CD4-positive, alpha-beta memory T cell (primary cell): ENCODE measurements at regions not wholly inside any gene's neighbourhood (a gene's known extent, or its start where the extent isn't known, plus 50 kb on each side); places are given as distances from the start of the nearest gene placed in this dataset.
"Not testable (repeated sequence)": the region's sequence is repeated elsewhere in the genome, so short reads cannot be mapped to it uniquely, and the experiment has no call there.

ENCODE experiments used
- CTCF ChIA-PET: fragments of 350-600 bp; sonication (Branson Sonifier 250); formaldehyde crosslinking; loops from one replicate; lab custom pipeline; 2021; ENCODE audit warnings: inconsistent platforms; ENCODE audit not compliant: partially characterized antibody; lab: Charles Lee
- POLR2A ChIA-PET: fragments of 350-600 bp; sonication (Branson Sonifier 250); formaldehyde crosslinking; loops from one replicate; lab custom pipeline; 2021; ENCODE audit not compliant: partially characterized antibody; lab: Charles Lee
- DNase-seq, 5 donors: peaks; one replicate each; pipeline versions ENCODE4 v3.0.0 to v3.0.0-alpha.2; 2020 to 2022; ENCODE audit warnings: mixed read lengths in 1 of 5
- H3K27ac ChIP-seq: one replicate; pipeline ENCODE4 v1.7.0; 2013; ENCODE audit warnings: low read depth, low read length
- H3K27me3 ChIP-seq: 2 replicates; pipeline ENCODE4 v1.7.0; 2013; ENCODE audit warnings: mild to moderate bottlenecking, low read length, moderate library complexity; ENCODE audit not compliant: insufficient read depth
- H3K36me3 ChIP-seq: 2 replicates; pipeline ENCODE4 v1.7.0; 2013; ENCODE audit warnings: mild to moderate bottlenecking, low read length, moderate library complexity; ENCODE audit not compliant: insufficient read depth
- H3K4me1 ChIP-seq: 2 replicates; pipeline ENCODE4 v1.7.0; 2013; ENCODE audit warnings: mild to moderate bottlenecking, low read length, moderate library complexity; ENCODE audit not compliant: insufficient read depth
- H3K4me3 ChIP-seq, 2 donors: one replicate each; pipeline ENCODE4 v1.7.0; 2013; ENCODE audit warnings: low read length in 2 of 2, mild to moderate bottlenecking in 1 of 2
- H3K9me3 ChIP-seq, 2 donors: one replicate each; pipeline ENCODE4 v1.7.0; 2013; ENCODE audit warnings: low read length in 2 of 2, control low read depth in 1 of 2; ENCODE audit not compliant: control insufficient read depth in 1 of 2
- H3K27ac Mint-ChIP-seq, 7 donors: one replicate each; pipeline ENCODE4 v1.8.0; 2020 to 2021; ENCODE audit warnings: mixed read lengths in 7 of 7, mild to moderate bottlenecking in 6 of 7, inconsistent platforms in 3 of 7, moderate library complexity in 3 of 7
- H3K27me3 Mint-ChIP-seq, 2 donors: one replicate each; pipeline ENCODE4 v1.8.0; 2020 to 2021; ENCODE audit warnings: mixed read lengths in 2 of 2
- H3K36me3 Mint-ChIP-seq, 2 donors: one replicate each; pipeline ENCODE4 v1.8.0; 2020 to 2021; ENCODE audit warnings: mixed read lengths in 2 of 2, inconsistent platforms in 1 of 2, mild to moderate bottlenecking in 1 of 2
- H3K4me1 Mint-ChIP-seq, 4 donors: one replicate each; pipeline ENCODE4 v1.8.0; 2020 to 2021; ENCODE audit warnings: mixed read lengths in 4 of 4, mild to moderate bottlenecking in 1 of 4
- H3K4me3 Mint-ChIP-seq, 8 donors: one replicate each; pipeline ENCODE4 v1.8.0; 2020 to 2021; ENCODE audit warnings: mixed read lengths in 8 of 8, mild to moderate bottlenecking in 7 of 8, moderate library complexity in 6 of 8, inconsistent platforms in 3 of 8
- H3K9me3 Mint-ChIP-seq, 8 donors: one replicate each; pipeline ENCODE4 v1.8.0; 2020 to 2021; ENCODE audit warnings: mixed read lengths in 8 of 8, mild to moderate bottlenecking in 5 of 8, inconsistent platforms in 3 of 8, moderate library complexity in 1 of 8
- intact Hi-C: fragments of 100-400 bp; cut with micrococcal nuclease; formaldehyde crosslinking; loops from one replicate; pipeline ENCODE4 v1.15.1; 2023

GRCh38 chr6:56729719-56730118, 87.0 kb upstream of the DST start:
- Histone ChIP-seq H3K9me3 (no peaks in the 10 kb centered on the region), H3K27me3 (no peaks in the 10 kb centered on the region), H3K27ac (no peak overlapping the region), H3K4me1 (no peaks in the 10 kb centered on the region), H3K4me3 (no peak overlapping the region), H3K36me3 (no peaks in the 10 kb centered on the region)
- H3K36me3 Mint-ChIP-seq: no peaks in the 10 kb centered on the region
- intact Hi-C loops: no loop called here
- H3K27me3 Mint-ChIP-seq: no peaks in the 10 kb centered on the region
- DNase-seq: no peak
- no peak overlapping the region for H3K4me3 Mint-ChIP-seq
- ChIA-PET POLR2A (no interaction called here), CTCF (no interaction called here)
- H3K9me3 Mint-ChIP-seq: no peaks in the 10 kb centered on the region
- H3K27ac Mint-ChIP-seq: no peak overlapping the region
- H3K4me1 Mint-ChIP-seq: no peaks in the 10 kb centered on the region

GRCh38 chr6:56729166-56729565, 86.5 kb upstream of the DST start:
- H3K9me3 Mint-ChIP-seq, H3K4me1 ChIP-seq, POLR2A ChIA-PET, H3K27me3 Mint-ChIP-seq, H3K27ac ChIP-seq, H3K4me3 ChIP-seq, H3K36me3 Mint-ChIP-seq, H3K27ac Mint-ChIP-seq, intact Hi-C loops, CTCF ChIA-PET, H3K9me3 ChIP-seq, H3K27me3 ChIP-seq, H3K4me1 Mint-ChIP-seq, H3K36me3 ChIP-seq, H3K4me3 Mint-ChIP-seq, DNase-seq: not testable (repeated sequence)

GRCh38 chr6:56727097-56727850, 84.6 kb upstream of the DST start:
- Mint-ChIP-seq H3K4me1 (no peaks in the 10 kb centered on the region), H3K9me3 (no peaks in the 10 kb centered on the region), H3K27ac (no peak overlapping the region), H3K27me3 (no peaks in the 10 kb centered on the region), H3K4me3 (no peak overlapping the region), H3K36me3 (no peaks in the 10 kb centered on the region)
- no peaks in the 10 kb centered on the region for H3K4me1 ChIP-seq
- ChIA-PET POLR2A (no interaction called here), CTCF (interaction anchor here (0.8 kb wide), 1 partner anchor 17 kb away, joined by 3 read pairs; no protein-coding TSS in a partner anchor)
- no peak overlapping the region for H3K27ac ChIP-seq
- intact Hi-C loops: no loop called here
- no peak overlapping the region for H3K4me3 ChIP-seq
- no peaks in the 10 kb centered on the region for H3K9me3 ChIP-seq
- no peak for DNase-seq
- H3K27me3 ChIP-seq: no peaks in the 10 kb centered on the region
- H3K36me3 ChIP-seq: no peaks in the 10 kb centered on the region

- intact Hi-C loops: no loop called here
- Mint-ChIP-seq H3K4me3 (no peak overlapping the region), H3K4me1 (no peaks in the 10 kb centered on the region), H3K9me3 (no peaks in the 10 kb centered on the region), H3K36me3 (no peaks in the 10 kb centered on the region), H3K27me3 (no peaks in the 10 kb centered on the region), H3K27ac (no peak overlapping the region)
- Histone ChIP-seq H3K27me3 (no peaks in the 10 kb centered on the region), H3K27ac (no peak overlapping the region), H3K9me3 (no peaks in the 10 kb centered on the region), H3K4me3 (no peak overlapping the region), H3K4me1 (no peaks in the 10 kb centered on the region), H3K36me3 (no peaks in the 10 kb centered on the region)
- POLR2A ChIA-PET: no interaction called here
- DNase-seq: no peak
- CTCF ChIA-PET: no interaction called here
These were observed 82.6 kb upstream of the DST start for GRCh38 chr6:56725254-56725653.

GRCh38 chr6:56724455-56724854, 81.8 kb upstream of the DST start:
- H3K27ac Mint-ChIP-seq: no peak overlapping the region
- H3K9me3 ChIP-seq: no peaks in the 10 kb centered on the region
- H3K27ac ChIP-seq: no peak overlapping the region
- no peaks in the 10 kb centered on the region for H3K4me1 ChIP-seq
- POLR2A ChIA-PET: no interaction called here
- no peak overlapping the region for H3K4me3 Mint-ChIP-seq
- H3K27me3 Mint-ChIP-seq: no peaks in the 10 kb centered on the region
- intact Hi-C loops: no loop called here
- H3K36me3 Mint-ChIP-seq: no peaks in the 10 kb centered on the region
- DNase-seq: no peak
- H3K9me3 Mint-ChIP-seq: peaks cover 0 to 4% (median 2%) of the 10 kb centered on the region in 8 donors
- H3K4me3 ChIP-seq: no peak overlapping the region
- CTCF ChIA-PET: no interaction called here
- no peaks in the 10 kb centered on the region for H3K27me3 ChIP-seq
- H3K36me3 ChIP-seq: no peaks in the 10 kb centered on the region
- H3K4me1 Mint-ChIP-seq: no peaks in the 10 kb centered on the region

- H3K4me1 Mint-ChIP-seq: no peaks in the 10 kb centered on the region
- ChIA-PET CTCF (no interaction called here), POLR2A (no interaction called here)
- Histone ChIP-seq H3K27me3 (no peaks in the 10 kb centered on the region), H3K4me3 (no peak overlapping the region), H3K36me3 (no peaks in the 10 kb centered on the region), H3K9me3 (no peaks in the 10 kb centered on the region), H3K27ac (no peak overlapping the region), H3K4me1 (no peaks in the 10 kb centered on the region)
- H3K4me3 Mint-ChIP-seq: no peak overlapping the region
- peaks cover 0 to 9% (median 4%) of the 10 kb centered on the region in 8 donors for H3K9me3 Mint-ChIP-seq
- no peaks in the 10 kb centered on the region for H3K36me3 Mint-ChIP-seq
- peaks cover 0 to 1% of the 10 kb centered on the region in 2 donors for H3K27me3 Mint-ChIP-seq
- DNase-seq: no peak
- intact Hi-C loops: no loop called here
- H3K27ac Mint-ChIP-seq: no peak overlapping the region
These were observed 78.2 kb upstream of the DST start for GRCh38 chr6:56720882-56721281.

- H3K4me1 ChIP-seq, H3K4me1 Mint-ChIP-seq, H3K27ac ChIP-seq, intact Hi-C loops, CTCF ChIA-PET, H3K9me3 ChIP-seq, H3K27me3 Mint-ChIP-seq, H3K27ac Mint-ChIP-seq, H3K4me3 ChIP-seq, POLR2A ChIA-PET, H3K36me3 Mint-ChIP-seq, H3K27me3 ChIP-seq, H3K9me3 Mint-ChIP-seq, H3K4me3 Mint-ChIP-seq, H3K36me3 ChIP-seq, DNase-seq: not testable (repeated sequence)
These were observed 77.5 kb upstream of the DST start for GRCh38 chr6:56720202-56720601.
